A549 (cell line): ENCODE measurements at regions not wholly inside any gene's neighbourhood (a gene's known extent, or its start where the extent isn't known, plus 50 kb on each side); places are given as distances from the start of the nearest gene placed in this dataset.

Source experiments
- ATAC-seq, 2 experiments: fragments of 200-7000 bp in 1 of 2; fragments of >200 bp in 1 of 2; cut with Nextera tagmentation in 1 of 2; cut with Tn5 transposase in 1 of 2; 3 replicates each; pipeline versions ENCODE4 v1.8.0 to v1.9.1; 2018 to 2020; ENCODE audit warnings: mild to moderate bottlenecking in 1 of 2, moderate library complexity in 1 of 2
- CTCF ChIA-PET: fragments of 300-600 bp; sonication (Branson Sonifier 250); formaldehyde crosslinking; extraction: SDS; loops from one replicate; lab custom pipeline; 2021; ENCODE audit warnings: antibody characterized with exemption, inconsistent platforms; lab: Yijun Ruan, JAX
- POLR2A ChIA-PET: fragments of 350-600 bp; formaldehyde crosslinking; extraction: SDS; loops from one replicate; lab custom pipeline; 2021; ENCODE audit warnings: antibody characterized with exemption, inconsistent platforms; lab: Yijun Ruan, JAX
- DNase-seq, 2 experiments: peaks; one replicate each; pipeline versions ENCODE4 v3.0.0 to v3.0.0-alpha.2; 2011 to 2016; ENCODE audit warnings: low read depth in 1 of 2, low spot score in 1 of 2
- FAIRE-seq: peaks from 2 replicates; lab custom pipeline; 2011; peaks lifted over from hg19 to GRCh38; lab: Jason Lieb, UNC
- H3K27ac ChIP-seq, 2 experiments: fragments of >200 bp; sonication (Bioruptor Twin); formaldehyde crosslinking; 3 replicates each; pipeline ENCODE4 v1.5.1; 2016 to 2017
- H3K4me1 ChIP-seq: fragments of >200 bp; sonication (Bioruptor Twin); formaldehyde crosslinking; 3 replicates; pipeline ENCODE4 v1.6.1; 2016
- H3K4me2 ChIP-seq: fragments of >200 bp; sonication (Bioruptor Twin); formaldehyde crosslinking; 3 replicates; pipeline ENCODE4 v1.6.1; 2016
- H3K4me3 ChIP-seq: fragments of >200 bp; sonication (Bioruptor Twin); formaldehyde crosslinking; 3 replicates; pipeline ENCODE4 v1.5.1; 2016
- H3K9me3 ChIP-seq: fragments of >200 bp; sonication (Bioruptor Twin); formaldehyde crosslinking; 3 replicates; pipeline ENCODE4 v1.6.1; 2016
- BHLHE40 ChIP-seq: IDR thresholded peaks from 2 replicates; pipeline ENCODE4 v1.6.1; 2012; ENCODE audit warnings: low read depth, low read length, inconsistent platforms
- CEBPB ChIP-seq, 2 experiments: fragments of >200 bp in 1 of 2; sonication (Bioruptor Twin) in 1 of 2; formaldehyde crosslinking in 1 of 2; IDR thresholded peaks; 2 replicates each; pipeline ENCODE4 v1.6.1; 2012 to 2016
- CHD4 ChIP-seq: fragments of 200-600 bp; sonication (generic); IDR thresholded peaks from 2 replicates; pipeline ENCODE4 v1.6.1; 2016; ENCODE audit warnings: antibody characterized with exemption, mild to moderate bottlenecking, borderline replicate concordance
- EHF ChIP-seq: fragments of 250-450 bp; sonication (Bioruptor Pico); IDR thresholded peaks from 2 replicates; pipeline ENCODE4 v1.5.0; 2020; ENCODE audit warnings: mild to moderate bottlenecking
- EHMT2 ChIP-seq: fragments of 200-600 bp; sonication (generic); IDR thresholded peaks from 2 replicates; pipeline ENCODE4 v1.6.1; 2016; ENCODE audit warnings: antibody characterized with exemption, low read depth, mild to moderate bottlenecking, moderate library complexity
- EP300 ChIP-seq, 2 experiments: fragments of >200 bp; sonication (Bioruptor Twin); formaldehyde crosslinking; IDR thresholded peaks; 2 replicates in 1 of 2; 3 replicates in 1 of 2; pipeline ENCODE4 v1.6.1; 2016 to 2017
- FOSL2 ChIP-seq, 2 experiments: fragments of 450-650 bp in 1 of 2; fragments of >200 bp in 1 of 2; sonication (Bioruptor Twin) in 1 of 2; formaldehyde crosslinking; IDR thresholded peaks; 2 replicates each; pipeline versions ENCODE4 v1.5.0 to v1.6.1; 2016 to 2020; ENCODE audit warnings: mild to moderate bottlenecking in 1 of 2, moderate library complexity in 1 of 2
- HOXA7 ChIP-seq: fragments of 250-450 bp; sonication (Bioruptor Pico); IDR thresholded peaks from 2 replicates; pipeline ENCODE4 v1.5.0; 2020; ENCODE audit warnings: mild to moderate bottlenecking, moderate library complexity
- JUNB ChIP-seq: fragments of >200 bp; sonication (Bioruptor Twin); formaldehyde crosslinking; IDR thresholded peaks from 2 replicates; pipeline ENCODE4 v1.6.1; 2016
- KDM1A ChIP-seq: fragments of 200-600 bp; sonication (generic); IDR thresholded peaks from 2 replicates; pipeline ENCODE4 v1.6.1; 2016; ENCODE audit warnings: low read depth, mild to moderate bottlenecking
- KDM5A ChIP-seq: fragments of 200-600 bp; sonication (generic); IDR thresholded peaks from 2 replicates; pipeline ENCODE4 v1.6.1; 2016; ENCODE audit warnings: antibody characterized with exemption, mild to moderate bottlenecking
- MAZ ChIP-seq: fragments of 150-350 bp; IDR thresholded peaks from 2 replicates; pipeline ENCODE4 v1.6.1; 2014; ENCODE audit warnings: antibody characterized with exemption, low read depth, low read length, borderline replicate concordance
- NFE2L2 ChIP-seq: fragments of 150-350 bp; conservative IDR thresholded peaks from 2 replicates; pipeline ENCODE4 v1.6.1; 2014; ENCODE audit warnings: low read length
- NR3C1 ChIP-seq: fragments of >200 bp; sonication (Bioruptor Twin); formaldehyde crosslinking; IDR thresholded peaks from 3 replicates; pipeline ENCODE4 v1.6.1; 2017
- PHF8 ChIP-seq: fragments of 200-600 bp; sonication (generic); IDR thresholded peaks from 2 replicates; pipeline ENCODE4 v1.6.1; 2016; ENCODE audit warnings: low read depth, mild to moderate bottlenecking, antibody characterized with exemption, moderate library complexity, borderline replicate concordance
- POLR2AphosphoS2 ChIP-seq: conservative IDR thresholded peaks from 2 replicates; pipeline ENCODE4 v1.6.1; 2012; ENCODE audit warnings: low read length, improper control_type of control experiment, inconsistent platforms
- RAD21 ChIP-seq, 2 experiments: fragments of >200 bp in 1 of 2; sonication (Bioruptor Twin) in 1 of 2; formaldehyde crosslinking in 1 of 2; IDR thresholded peaks in 1 of 2; conservative IDR thresholded peaks in 1 of 2; 2 replicates in 1 of 2; 3 replicates in 1 of 2; pipeline ENCODE4 v1.6.1; 2012 to 2018; ENCODE audit warnings: inconsistent platforms in 1 of 2
- RCOR1 ChIP-seq: fragments of 150-350 bp; IDR thresholded peaks from 2 replicates; pipeline ENCODE4 v1.6.1; 2014; ENCODE audit warnings: antibody characterized with exemption, low read length, low read depth
- RNF2 ChIP-seq: fragments of 200-600 bp; sonication (generic); IDR thresholded peaks from 2 replicates; pipeline ENCODE4 v1.6.1; 2016; ENCODE audit warnings: low read depth, mild to moderate bottlenecking, antibody characterized with exemption, moderate library complexity, borderline replicate concordance
- SMC3 ChIP-seq: fragments of >200 bp; sonication (Bioruptor Twin); formaldehyde crosslinking; IDR thresholded peaks from 3 replicates; pipeline ENCODE4 v1.6.1; 2018; ENCODE audit warnings: inconsistent platforms
- SREBF2 ChIP-seq: fragments of 450-650 bp; IDR thresholded peaks from 2 replicates; pipeline ENCODE4 v1.6.1; 2014; ENCODE audit warnings: mild to moderate bottlenecking, moderate library complexity
- ZFP36 ChIP-seq: fragments of 450-650 bp; IDR thresholded peaks from 2 replicates; pipeline ENCODE4 v1.6.1; 2014; ENCODE audit warnings: borderline replicate concordance; ENCODE audit not compliant: partially characterized antibody
- ZNF302 ChIP-seq: fragments of 250-450 bp; sonication (Bioruptor Pico); IDR thresholded peaks from 2 replicates; pipeline ENCODE4 v1.9.0; 2021; ENCODE audit warnings: inconsistent platforms, mild to moderate bottlenecking, moderate library complexity
- WGBS: methylation state at CpG from one replicate; pipeline ENCODE4 v1.1.6; 2017; ENCODE audit errors: missing lambda C conversion rate; 5-methylcytosine and 5-hydroxymethylcytosine counted together
- TF ChIP-seq, protein P1 (sequence below): fragments of 200-600 bp; sonication (generic); IDR thresholded peaks from 2 replicates; pipeline ENCODE4 v1.6.1; 2016; ENCODE audit warnings: antibody characterized with exemption, mild to moderate bottlenecking, moderate library complexity
- TF ChIP-seq, protein P2 (sequence below): fragments of >200 bp; sonication (Bioruptor Twin); formaldehyde crosslinking; IDR thresholded peaks from 2 replicates; pipeline ENCODE4 v1.6.1; 2016
- TF ChIP-seq, protein P3 (sequence below): IDR thresholded peaks from 2 replicates; pipeline ENCODE4 v1.6.1; 2012; ENCODE audit warnings: low read depth, borderline replicate concordance

DNA sequence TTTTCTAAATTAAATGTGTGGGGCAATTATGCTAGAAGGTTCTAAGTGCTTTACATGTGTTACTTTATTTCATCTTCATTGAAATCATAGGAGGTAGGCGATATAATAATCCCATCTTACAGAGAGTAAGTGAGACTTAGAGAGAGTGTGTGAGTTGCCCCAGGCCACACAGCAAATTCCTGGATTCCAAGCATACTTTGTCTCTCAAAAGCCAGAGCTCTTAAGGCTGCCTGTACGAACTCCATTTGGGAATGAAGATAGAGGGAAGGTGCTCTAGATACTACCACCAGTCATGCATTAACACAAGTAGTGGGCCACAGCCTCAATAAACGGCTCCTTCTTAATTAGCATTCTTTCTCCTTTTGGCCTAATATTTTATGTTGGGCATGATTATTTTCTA lies 170.1 kb downstream of the SIPA1L2 start:
- 38% methylated on average over 3 of the region's 3 CpGs for WGBS
- no peak for FAIRE-seq
- POLR2A ChIA-PET, result no interaction called here

DNA sequence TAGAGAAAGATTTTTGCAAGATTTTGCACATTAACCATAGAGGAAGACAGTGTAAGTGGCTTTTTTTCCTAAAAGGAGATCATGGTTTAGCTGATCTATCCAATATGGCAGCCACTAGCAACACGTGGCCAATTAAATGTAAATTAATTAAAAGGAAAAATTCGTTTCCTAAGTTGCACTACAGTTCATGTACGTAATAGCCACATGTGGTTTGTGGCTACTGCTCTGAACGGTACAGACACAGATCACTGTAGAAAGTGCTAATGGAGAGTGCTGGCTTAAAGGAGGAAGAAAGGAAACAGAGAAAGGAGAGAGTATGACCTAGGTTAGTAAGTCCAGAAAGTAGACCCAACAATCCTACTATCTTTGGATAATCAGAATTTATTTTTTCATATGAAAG lies 170.8 kb downstream of the SIPA1L2 start:
- Histone ChIP-seq H3K4me3 (no peak overlapping the region), H3K9me3 (no peaks in the 10 kb centered on the region), H3K4me1 (no peaks in the 10 kb centered on the region), H3K27ac (no peak overlapping the region), H3K4me2 (no peak overlapping the region)
- CTCF ChIA-PET, result no interaction called here
- WGBS, result 77% methylated on average over 4 of the region's 4 CpGs
- DNase-seq (no peak), ATAC-seq (no peak), FAIRE-seq (no peak)
- no peak for TF ChIP-seq SREBF2
- TF ChIP-seq RCOR1, result no peak
- no peak for TF ChIP-seq POLR2AphosphoS2
- TF ChIP-seq JUNB, result no peak
- TF ChIP-seq PHF8, result no peak
- TF ChIP-seq RNF2, result no peak
- TF ChIP-seq, protein P1, sequence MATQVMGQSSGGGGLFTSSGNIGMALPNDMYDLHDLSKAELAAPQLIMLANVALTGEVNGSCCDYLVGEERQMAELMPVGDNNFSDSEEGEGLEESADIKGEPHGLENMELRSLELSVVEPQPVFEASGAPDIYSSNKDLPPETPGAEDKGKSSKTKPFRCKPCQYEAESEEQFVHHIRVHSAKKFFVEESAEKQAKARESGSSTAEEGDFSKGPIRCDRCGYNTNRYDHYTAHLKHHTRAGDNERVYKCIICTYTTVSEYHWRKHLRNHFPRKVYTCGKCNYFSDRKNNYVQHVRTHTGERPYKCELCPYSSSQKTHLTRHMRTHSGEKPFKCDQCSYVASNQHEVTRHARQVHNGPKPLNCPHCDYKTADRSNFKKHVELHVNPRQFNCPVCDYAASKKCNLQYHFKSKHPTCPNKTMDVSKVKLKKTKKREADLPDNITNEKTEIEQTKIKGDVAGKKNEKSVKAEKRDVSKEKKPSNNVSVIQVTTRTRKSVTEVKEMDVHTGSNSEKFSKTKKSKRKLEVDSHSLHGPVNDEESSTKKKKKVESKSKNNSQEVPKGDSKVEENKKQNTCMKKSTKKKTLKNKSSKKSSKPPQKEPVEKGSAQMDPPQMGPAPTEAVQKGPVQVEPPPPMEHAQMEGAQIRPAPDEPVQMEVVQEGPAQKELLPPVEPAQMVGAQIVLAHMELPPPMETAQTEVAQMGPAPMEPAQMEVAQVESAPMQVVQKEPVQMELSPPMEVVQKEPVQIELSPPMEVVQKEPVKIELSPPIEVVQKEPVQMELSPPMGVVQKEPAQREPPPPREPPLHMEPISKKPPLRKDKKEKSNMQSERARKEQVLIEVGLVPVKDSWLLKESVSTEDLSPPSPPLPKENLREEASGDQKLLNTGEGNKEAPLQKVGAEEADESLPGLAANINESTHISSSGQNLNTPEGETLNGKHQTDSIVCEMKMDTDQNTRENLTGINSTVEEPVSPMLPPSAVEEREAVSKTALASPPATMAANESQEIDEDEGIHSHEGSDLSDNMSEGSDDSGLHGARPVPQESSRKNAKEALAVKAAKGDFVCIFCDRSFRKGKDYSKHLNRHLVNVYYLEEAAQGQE, result no peak
- TF ChIP-seq SMC3, result no peak
- no peak for TF ChIP-seq CHD4
- TF ChIP-seq, protein P2, sequence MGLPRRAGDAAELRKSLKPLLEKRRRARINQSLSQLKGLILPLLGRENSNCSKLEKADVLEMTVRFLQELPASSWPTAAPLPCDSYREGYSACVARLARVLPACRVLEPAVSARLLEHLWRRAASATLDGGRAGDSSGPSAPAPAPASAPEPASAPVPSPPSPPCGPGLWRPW, result no peak
- no peak for TF ChIP-seq NFE2L2
- POLR2A ChIA-PET, result no interaction called here

More for the DNA sequence above, 170.1 kb downstream of the SIPA1L2 start:
- no peak overlapping the region for H3K27ac ChIP-seq
- no peak for TF ChIP-seq HOXA7 (CRISPR knock-in tag)
- TF ChIP-seq KDM5A, result no peak
- TF ChIP-seq RNF2, result no peak
- TF ChIP-seq, all 56 proteins: peak for 0
- CTCF ChIA-PET, result interaction anchor here (0.6 kb wide), 1 partner anchor 14 kb away, joined by 3 read pairs; no protein-coding TSS in a partner anchor
- DNase-seq, result no peak
- no peak for ATAC-seq
- H3K9me3 ChIP-seq, result no peaks in the 10 kb centered on the region
- H3K4me3 ChIP-seq, result no peak overlapping the region
- no peak overlapping the region for H3K4me2 ChIP-seq
- H3K4me1 ChIP-seq, result no peaks in the 10 kb centered on the region

DNA sequence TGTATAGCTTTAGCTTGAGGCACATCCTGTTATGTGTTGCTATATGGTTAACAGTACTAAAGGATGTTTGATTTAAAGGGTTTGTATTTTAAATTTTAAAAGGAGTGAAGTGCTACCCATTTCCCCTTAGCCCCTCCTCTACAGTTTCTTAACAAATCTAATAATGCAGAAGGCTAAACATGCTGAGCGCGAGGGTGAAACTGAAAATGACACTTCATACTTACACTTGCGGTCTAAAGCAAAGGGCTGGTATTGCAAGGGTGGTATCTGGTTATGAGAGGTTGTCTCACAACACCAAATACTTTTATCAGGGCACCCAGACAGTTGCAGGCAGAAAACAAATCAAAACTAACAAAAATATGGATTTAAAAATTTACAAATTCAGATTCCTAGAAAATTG lies 172.3 kb downstream of the SIPA1L2 start:
- no peak overlapping the region for H3K4me2 ChIP-seq
- CTCF ChIA-PET, result interaction anchor here (0.9 kb wide), 1 partner anchor 107 kb away, joined by 3 read pairs; no protein-coding TSS in a partner anchor
- FAIRE-seq (no peak), ATAC-seq (no peak), DNase-seq (no peak)
- H3K9me3 ChIP-seq, result no peaks in the 10 kb centered on the region
- no peak overlapping the region for H3K27ac ChIP-seq
- no peak overlapping the region for H3K4me3 ChIP-seq
- POLR2A ChIA-PET, result no interaction called here
- 94% methylated on average over 3 of the region's 3 CpGs for WGBS
- no peak for TF ChIP-seq POLR2AphosphoS2
- H3K4me1 ChIP-seq, result no peaks in the 10 kb centered on the region

DNA sequence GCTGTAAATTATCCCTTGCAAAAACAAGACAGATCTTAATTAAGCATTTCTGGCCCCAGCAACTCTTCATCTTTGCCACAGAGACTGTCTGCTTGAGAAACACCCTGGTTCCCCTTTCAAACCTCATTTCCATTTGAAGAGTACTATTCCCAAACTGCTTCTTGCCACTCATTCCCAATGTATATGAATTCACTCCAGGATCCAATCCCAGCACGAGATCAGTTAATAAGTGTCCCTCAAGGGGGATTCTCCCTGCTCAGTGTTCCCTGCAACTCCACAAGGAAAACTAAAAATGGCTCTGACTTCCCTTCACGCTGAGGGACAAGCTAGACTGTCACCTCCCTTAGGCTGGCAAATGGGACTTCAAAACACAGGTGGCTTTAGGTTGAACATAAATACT lies 173.2 kb downstream of the SIPA1L2 start:
- no peak for FAIRE-seq
- POLR2A ChIA-PET, result no interaction called here
- TF ChIP-seq MAZ (no peak), KDM1A (no peak), ZNF302 (CRISPR knock-in tag) (no peak), BHLHE40 (no peak), ZFP36 (no peak), NR3C1 (no peak), RNF2 (no peak), CEBPB (IDR thresholded peaks at IDR 0.05) (no peak), FOSL2 (IDR thresholded peaks at IDR 0.05) (no peak), FOSL2 (CRISPR knock-in tag; IDR thresholded peaks at IDR 0.05) (no peak), EHF (no peak), RAD21 (conservative IDR thresholded peaks at IDR 0.05 in 1 of 2, IDR thresholded peaks at IDR 0.05 in 1 of 2) (no peak), EHMT2 (no peak), POLR2AphosphoS2 (no peak), EP300 (IDR thresholded peaks at IDR 0.05) (no peak)
- TF ChIP-seq, protein P3, sequence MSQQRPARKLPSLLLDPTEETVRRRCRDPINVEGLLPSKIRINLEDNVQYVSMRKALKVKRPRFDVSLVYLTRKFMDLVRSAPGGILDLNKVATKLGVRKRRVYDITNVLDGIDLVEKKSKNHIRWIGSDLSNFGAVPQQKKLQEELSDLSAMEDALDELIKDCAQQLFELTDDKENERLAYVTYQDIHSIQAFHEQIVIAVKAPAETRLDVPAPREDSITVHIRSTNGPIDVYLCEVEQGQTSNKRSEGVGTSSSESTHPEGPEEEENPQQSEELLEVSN, result no peak

More for the DNA sequence above, 173.2 kb downstream of the SIPA1L2 start:
- WGBS, result 70% methylated on average over 2 of the region's 2 CpGs
- DNase-seq (no peak), ATAC-seq (no peak)
- Histone ChIP-seq H3K27ac (no peak overlapping the region), H3K4me3 (no peak overlapping the region), H3K9me3 (no peaks in the 10 kb centered on the region), H3K4me2 (no peak overlapping the region), H3K4me1 (no peaks in the 10 kb centered on the region)
- CTCF ChIA-PET, result interaction anchor here (0.9 kb wide), 1 partner anchor 108 kb away, joined by 3 read pairs; no protein-coding TSS in a partner anchor
